Heart left ventricle (tissue), 16 donors: ENCODE measurements at regions not wholly inside any gene's neighbourhood (a gene's known extent, or its start where the extent isn't known, plus 50 kb on each side); places are given as distances from the start of the nearest gene placed in this dataset.
"Not testable (repeated sequence)": the region's sequence is repeated elsewhere in the genome, so short reads cannot be mapped to it uniquely, and the experiment has no call there.

ENCODE experiments used
- ATAC-seq, 4 donors: fragments of 200-7000 bp; cut with Tn5 transposase; one replicate each; pipeline ENCODE4 v1.9.1; 2020 to 2022; ENCODE audit warnings: moderate library complexity in 4 of 4, mild to moderate bottlenecking in 3 of 4, moderate number of reproducible peaks in 1 of 4
- DNase-seq, 5 donors: peaks; one replicate each; pipeline ENCODE4 v3.0.0-alpha.2; 2020
- H3K27ac ChIP-seq, 12 donors: fragments of 200-600 bp; sonication (generic) in 4 of 12; one replicate each; pipeline versions ENCODE4 v1.5.0 to v1.8.0; 2016 to 2022; ENCODE audit warnings: mild to moderate bottlenecking in 2 of 12
- H3K27me3 ChIP-seq, 9 donors: fragments of 200-600 bp; sonication (generic) in 2 of 9; one replicate each; pipeline versions ENCODE4 v1.5.1 to v1.8.0; 2016 to 2022; ENCODE audit warnings: mild to moderate bottlenecking in 3 of 9
- H3K36me3 ChIP-seq, 9 donors: fragments of 200-600 bp; sonication (generic) in 2 of 9; one replicate each; pipeline versions ENCODE4 v1.5.0 to v1.8.0; 2018 to 2022; ENCODE audit warnings: mild to moderate bottlenecking in 2 of 9
- H3K4me1 ChIP-seq, 12 donors: fragments of 200-600 bp; sonication (generic) in 4 of 12; one replicate each; pipeline versions ENCODE4 v1.5.0 to v1.8.0; 2016 to 2022; ENCODE audit warnings: mild to moderate bottlenecking in 3 of 12
- H3K4me3 ChIP-seq, 12 donors: fragments of 200-600 bp; sonication (generic) in 4 of 12; one replicate each; pipeline versions ENCODE4 v1.5.0 to v1.8.0; 2017 to 2022; ENCODE audit warnings: mild to moderate bottlenecking in 9 of 12, moderate library complexity in 4 of 12
- H3K9me3 ChIP-seq, 12 donors: fragments of 200-600 bp; sonication (generic) in 4 of 12; one replicate each; pipeline versions ENCODE4 v1.5.0 to v1.8.0; 2016 to 2022; ENCODE audit warnings: mild to moderate bottlenecking in 1 of 12
- POLR2A ChIP-seq, 2 donors: fragments of 450-650 bp; IDR thresholded peaks; one replicate each; pipeline ENCODE4 v1.6.1; 2017; ENCODE audit warnings: antibody characterized with exemption in 2 of 2, mild to moderate bottlenecking in 2 of 2, moderate library complexity in 2 of 2
- WGBS, 4 donors: extraction: QIAGEN DNeasy Blood & Tissue Kit in 2 of 4; methylation state at CpG; one replicate each; pipeline versions ENCODE4 v1.1.5 to v1.1.7; 2013 to 2018; 5-methylcytosine and 5-hydroxymethylcytosine counted together
- intact Hi-C, 10 donors: fragments of 100-400 bp; cut with DNase I; formaldehyde crosslinking; loops; one replicate each; pipeline versions ENCODE4 v1.11.1 to v1.14.2; 2022
- TF ChIP-seq, protein P1 (sequence below), 12 donors: fragments of 200-600 bp; sonication (generic) in 4 of 12; IDR thresholded peaks; one replicate each; pipeline versions ENCODE4 v1.5.0 to v1.8.0; 2018 to 2022; ENCODE audit warnings: antibody characterized with exemption in 12 of 12, mild to moderate bottlenecking in 5 of 12
- donor health status: ischemic (EF 13 %, LVEDD 7.1; RV severe dilation, severe dysfunction).
- donor health status: healthy with polysubstance abuse.
- donor health status: DM: no; HTN: yes; CAD: no.
- donor health status: DM: no; HTN: no; CAD: no.
- donor health status: ischemic (EF 25% LVEDD 6.9; RV normal size, moderate dysfunction).
- donor health status: ischemic (EF 25% LVEDD 5.7; RV mildly dilated, moderate dysfunction).
- donor health status: healthy.
- donor health status: DM: yes; HTN: yes; CAD: no.
- donor health status: ischemic (EF 35%, LVEDD 5.7; RV mildly dilated, moderate dysfunction).
- donor health status: nonischemic (EF 11% LVEDD 7.7; RV severe dilation, severe dysfunction).
- donor health status: DM: yes; HTN: yes; CAD: no.
- donor health status: PGD.
- donor health status: ischemic (EF 29% LVEDD 5.4; RV normal size, mild dysfunction).
- donor health status: nonischemic (EF 23%, LVEDD 6.1; RV moderate dilation, normal function).

DNA sequence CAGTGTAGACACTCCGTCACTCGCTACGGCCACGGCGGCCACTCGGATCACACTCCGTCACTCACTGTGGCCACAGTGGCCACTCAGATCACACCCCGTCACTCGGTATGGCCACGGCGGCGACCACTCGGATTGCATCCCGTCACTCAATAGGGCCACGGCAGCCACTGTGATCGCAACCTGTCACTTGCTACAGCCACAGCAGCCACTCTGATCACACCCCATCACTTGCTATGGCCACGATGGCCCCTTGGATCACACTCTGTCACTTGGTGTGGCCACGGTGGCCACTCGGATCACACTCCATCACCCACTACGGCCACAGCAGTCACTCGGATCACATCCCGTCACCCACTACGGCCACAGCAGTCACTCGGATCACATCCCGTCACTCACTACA, 175.3 kb downstream of the LAT start:
- intact Hi-C loops, H3K36me3 ChIP-seq, ATAC-seq, H3K27me3 ChIP-seq, H3K27ac ChIP-seq, H3K9me3 ChIP-seq, H3K4me3 ChIP-seq: not testable (repeated sequence)
- peaks cover 0 to 26% (median 16%) of the 10 kb centered on the region in 12 donors for H3K4me1 ChIP-seq
- DNase-seq: peak in 1 of 5 donors; percentile 42
- WGBS, 4 donors: 96 to 98% (median 97%) methylated on average over 25 of the region's 25 CpGs

DNA sequence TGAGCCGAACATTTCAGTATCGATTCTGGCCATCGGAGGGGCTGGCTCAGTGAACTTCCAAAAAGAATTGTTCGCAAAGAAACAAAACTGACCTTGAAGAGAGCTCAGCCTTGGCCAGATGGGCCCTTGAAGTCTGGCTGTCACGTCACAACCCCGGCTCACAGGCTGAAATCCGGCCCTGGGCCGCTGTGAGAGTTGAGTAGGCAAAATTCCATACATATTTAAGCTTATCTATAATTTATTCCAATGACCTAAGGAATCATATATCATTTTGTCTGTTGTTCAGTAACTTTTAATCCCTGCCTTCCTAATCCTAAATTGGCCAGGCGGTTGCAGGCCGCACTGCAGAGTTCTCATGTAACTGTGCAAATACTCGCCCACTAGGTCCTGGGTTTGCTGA, 174.8 kb downstream of the LAT start:
- H3K36me3 ChIP-seq, ATAC-seq, H3K9me3 ChIP-seq, H3K4me3 ChIP-seq, H3K27me3 ChIP-seq, H3K27ac ChIP-seq, intact Hi-C loops: not testable (repeated sequence)
- WGBS, 4 donors: 77 to 86% (median 81%) methylated on average over 11 of the region's 11 CpGs
- peak in 2 of 5 donors; percentile 13 to 14 for DNase-seq
- peaks cover 0 to 26% (median 17%) of the 10 kb centered on the region in 12 donors for H3K4me1 ChIP-seq

DNA sequence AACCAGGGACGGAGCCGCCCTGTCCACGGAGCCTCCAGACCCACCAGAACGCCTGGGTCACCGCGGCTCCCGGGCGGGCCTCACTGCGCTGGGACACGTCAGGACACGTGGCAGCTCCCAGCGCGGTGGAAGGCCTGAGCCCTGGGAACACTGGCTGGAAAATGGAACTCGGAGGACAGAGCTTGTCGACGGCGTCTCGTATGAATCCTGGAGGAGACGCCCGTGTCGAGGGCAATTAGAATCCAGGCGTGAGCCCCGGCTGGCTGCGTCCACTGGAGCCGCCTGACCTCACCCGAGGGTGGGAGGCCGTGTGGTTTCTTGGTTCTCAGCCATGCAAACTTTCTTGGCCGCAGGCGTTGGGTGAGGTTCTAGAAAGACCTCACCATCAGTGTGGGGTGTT, 173.9 kb downstream of the LAT start:
- Histone ChIP-seq H3K4me1 (peaks cover 0 to 30% (median 17%) of the 10 kb centered on the region in 12 donors), H3K27me3 (no peaks in the 10 kb centered on the region), H3K36me3 (no peaks in the 10 kb centered on the region), H3K27ac (peak overlapping the region in 2 of 12 donors; percentile 84 to 91), H3K4me3 (no peak overlapping the region), H3K9me3 (peaks cover 0 to 4% (median 0%) of the 10 kb centered on the region in 12 donors)
- TF ChIP-seq, protein P1, sequence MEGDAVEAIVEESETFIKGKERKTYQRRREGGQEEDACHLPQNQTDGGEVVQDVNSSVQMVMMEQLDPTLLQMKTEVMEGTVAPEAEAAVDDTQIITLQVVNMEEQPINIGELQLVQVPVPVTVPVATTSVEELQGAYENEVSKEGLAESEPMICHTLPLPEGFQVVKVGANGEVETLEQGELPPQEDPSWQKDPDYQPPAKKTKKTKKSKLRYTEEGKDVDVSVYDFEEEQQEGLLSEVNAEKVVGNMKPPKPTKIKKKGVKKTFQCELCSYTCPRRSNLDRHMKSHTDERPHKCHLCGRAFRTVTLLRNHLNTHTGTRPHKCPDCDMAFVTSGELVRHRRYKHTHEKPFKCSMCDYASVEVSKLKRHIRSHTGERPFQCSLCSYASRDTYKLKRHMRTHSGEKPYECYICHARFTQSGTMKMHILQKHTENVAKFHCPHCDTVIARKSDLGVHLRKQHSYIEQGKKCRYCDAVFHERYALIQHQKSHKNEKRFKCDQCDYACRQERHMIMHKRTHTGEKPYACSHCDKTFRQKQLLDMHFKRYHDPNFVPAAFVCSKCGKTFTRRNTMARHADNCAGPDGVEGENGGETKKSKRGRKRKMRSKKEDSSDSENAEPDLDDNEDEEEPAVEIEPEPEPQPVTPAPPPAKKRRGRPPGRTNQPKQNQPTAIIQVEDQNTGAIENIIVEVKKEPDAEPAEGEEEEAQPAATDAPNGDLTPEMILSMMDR (IDR thresholded peaks at IDR 0.05): no peak
- ATAC-seq (peak in 1 of 4 donors; percentile 4), DNase-seq (peak in 1 of 5 donors; percentile 51)
- WGBS, 4 donors: 85 to 98% (median 92%) methylated on average over 24 to 29 of the region's 29 CpGs
- intact Hi-C loops: no loop called here

DNA sequence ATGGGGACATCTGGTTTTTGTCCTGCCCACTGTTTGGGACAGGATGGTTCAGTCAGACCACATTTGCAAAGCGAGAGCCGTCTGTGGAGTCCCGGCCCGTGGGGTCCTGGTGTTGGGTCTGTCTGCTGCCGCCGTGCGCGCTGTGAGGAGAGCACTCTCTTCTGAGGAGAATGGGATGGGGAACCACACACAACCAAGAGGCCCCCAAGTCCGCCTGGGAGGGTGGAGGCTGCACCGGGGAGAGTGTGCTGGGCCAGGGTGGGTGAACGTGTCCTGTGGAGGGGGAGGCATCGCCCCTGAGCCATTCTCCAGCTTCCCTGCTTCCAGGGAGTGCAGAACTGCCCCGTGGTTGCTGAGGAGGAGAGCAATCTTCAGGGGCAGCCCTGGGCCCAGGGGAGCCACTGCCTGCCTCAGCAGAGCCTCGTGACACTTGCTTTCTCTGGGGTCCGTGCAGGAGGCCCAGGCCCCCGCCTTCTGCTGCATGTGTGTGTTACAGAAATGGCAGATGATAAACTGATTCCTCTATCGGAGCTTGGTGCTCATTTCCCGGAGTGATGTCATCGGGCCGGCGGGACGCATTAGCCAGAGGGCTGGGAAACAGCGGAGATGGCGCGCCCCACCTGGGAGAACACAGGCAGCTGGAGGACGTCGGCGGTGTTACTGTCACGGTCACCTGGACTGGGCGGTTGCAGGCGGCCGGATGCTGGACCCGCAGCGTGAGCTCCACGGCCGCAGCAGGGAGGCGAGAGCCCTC, 173.4 kb downstream of the LAT start:
- intact Hi-C loops: not testable (repeated sequence)
- peak overlapping the region in 10 of 12 donors; percentile 34 to 93 (median 80) for H3K27ac ChIP-seq
- ATAC-seq: peak in 1 of 4 donors; percentile 17

DNA sequence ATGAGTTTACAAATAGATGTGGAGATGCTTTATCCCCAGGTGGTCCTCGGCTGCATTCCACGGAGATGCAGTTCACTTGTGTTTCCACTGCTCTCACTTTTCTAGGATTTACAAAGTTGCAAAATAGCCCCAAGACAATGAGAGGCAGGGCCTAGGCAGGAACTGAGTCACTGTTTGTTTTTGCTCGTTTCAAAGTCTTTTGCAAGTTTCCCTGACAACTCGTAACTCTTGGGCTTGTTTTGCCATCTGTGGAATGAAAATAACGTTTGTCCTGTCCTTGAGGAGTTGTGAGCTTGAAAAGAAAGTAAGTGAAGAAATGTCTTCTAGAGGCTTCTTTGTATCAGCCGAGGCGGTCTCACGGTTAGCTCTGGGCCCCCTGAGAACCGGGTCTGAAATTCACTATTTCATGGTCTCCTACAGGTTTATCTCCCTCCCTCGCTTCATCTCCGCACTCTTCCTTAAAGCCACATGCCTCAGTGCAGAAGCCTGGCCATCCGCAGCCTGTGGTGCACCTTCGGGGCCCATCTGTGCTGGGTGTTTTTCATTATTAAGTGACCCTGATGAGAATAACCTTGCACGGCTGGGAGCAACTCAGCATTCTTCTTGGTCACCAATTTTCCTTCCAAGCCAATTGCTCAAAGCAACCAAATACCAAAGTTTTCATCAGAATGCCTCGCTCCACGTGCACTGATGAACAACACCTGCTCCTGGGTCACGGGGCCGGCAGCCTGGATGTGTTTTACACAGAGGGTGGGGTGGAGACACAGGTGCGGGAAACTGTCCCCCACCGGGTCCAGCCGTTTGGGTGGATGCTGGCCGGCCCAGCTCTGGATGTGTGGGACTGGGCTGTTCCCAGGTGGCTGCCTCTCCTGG, 172.4 kb downstream of the LAT start:
- H3K9me3 ChIP-seq, H3K36me3 ChIP-seq, H3K27me3 ChIP-seq, intact Hi-C loops: not testable (repeated sequence)
- peak in 1 of 2 donors; percentile 36 for TF ChIP-seq POLR2A (IDR thresholded peaks at IDR 0.05)
- H3K27ac ChIP-seq: peak overlapping the region in 11 of 12 donors; percentile 34 to 93 (median 75)
- peak overlapping the region in 3 of 12 donors; percentile 5 to 26 (median 23) for H3K4me3 ChIP-seq
- 54 to 66% (median 61%) methylated on average over 22 of the region's 22 CpGs for WGBS, 4 donors
- ATAC-seq (peak; percentile 56 to 85 (median 80)), DNase-seq (peak in 4 of 5 donors; percentile 42 to 59 (median 52))
- peaks cover 0 to 30% (median 17%) of the 10 kb centered on the region in 12 donors for H3K4me1 ChIP-seq

More for the DNA sequence above, 173.4 kb downstream of the LAT start:
- H3K9me3 ChIP-seq, H3K36me3 ChIP-seq, H3K27me3 ChIP-seq, H3K4me3 ChIP-seq: not testable (repeated sequence)
- H3K4me1 ChIP-seq: peaks cover 0 to 30% (median 17%) of the 10 kb centered on the region in 12 donors
- DNase-seq: peak in 2 of 5 donors; percentile 22 to 53
- WGBS, 4 donors: 81 to 95% (median 87%) methylated on average over 28 to 37 of the region's 37 CpGs

DNA sequence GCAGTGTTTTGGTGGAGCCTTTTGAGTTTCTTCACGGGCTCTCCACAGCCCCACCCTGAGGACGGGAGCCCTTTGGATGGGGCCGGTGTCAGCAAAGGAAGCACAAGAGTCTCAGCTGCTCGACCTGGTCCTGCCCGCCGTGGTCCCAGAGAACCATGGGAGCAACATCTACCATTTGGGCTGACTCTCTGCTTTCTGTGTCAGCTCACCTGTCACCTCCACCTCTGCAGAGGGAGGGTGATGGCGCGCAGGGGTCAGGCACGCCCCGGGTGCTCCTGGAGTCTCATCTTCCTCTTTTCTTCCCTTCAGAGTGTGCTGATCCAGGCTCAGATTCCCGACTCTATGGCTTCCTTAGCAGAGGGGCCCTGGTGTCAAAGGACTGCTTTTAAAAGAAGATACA, 171.7 kb downstream of the LAT start:
- no peak for TF ChIP-seq POLR2A (IDR thresholded peaks at IDR 0.05)
- TF ChIP-seq, protein P1 (IDR thresholded peaks at IDR 0.05): no peak
- no peak for ATAC-seq
- Histone ChIP-seq H3K4me1 (peaks cover 0 to 30% (median 17%) of the 10 kb centered on the region in 12 donors), H3K4me3 (peak overlapping the region in 1 of 12 donors; percentile 5), H3K36me3 (no peaks in the 10 kb centered on the region), H3K27ac (peak overlapping the region; percentile 1 to 92 (median 69)), H3K9me3 (no peaks in the 10 kb centered on the region), H3K27me3 (no peaks in the 10 kb centered on the region)
- intact Hi-C loops: no loop called here
- peak in 2 of 5 donors; percentile 39 to 44 for DNase-seq
- WGBS, 4 donors: 75 to 84% (median 78%) methylated on average over 10 to 11 of the region's 11 CpGs

DNA sequence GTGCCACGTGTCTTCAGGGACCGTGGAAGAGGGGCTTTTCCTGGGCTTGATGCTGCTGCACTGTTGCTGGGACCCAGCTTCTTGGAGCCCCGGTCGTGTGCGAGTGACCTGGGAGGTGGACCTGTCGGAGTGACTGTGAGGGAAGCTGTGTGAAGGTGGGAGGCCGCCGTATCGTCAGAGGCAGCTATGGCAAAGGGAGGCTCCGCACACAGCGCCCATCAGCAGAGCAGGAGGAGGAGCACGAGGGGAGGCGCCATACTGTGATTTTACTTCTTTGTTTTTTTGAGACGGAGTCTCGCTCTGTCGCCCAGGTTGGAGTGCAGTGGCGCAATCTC, 171.0 kb downstream of the LAT start:
- intact Hi-C loops, H3K36me3 ChIP-seq, ATAC-seq, H3K27me3 ChIP-seq, H3K9me3 ChIP-seq, H3K4me3 ChIP-seq: not testable (repeated sequence)
- Histone ChIP-seq H3K27ac (peak overlapping the region in 6 of 12 donors; percentile 51 to 92 (median 76)), H3K4me1 (peaks cover 0 to 30% (median 17%) of the 10 kb centered on the region in 12 donors)
- 93 to 98% (median 96%) methylated on average over 17 of the region's 17 CpGs for WGBS, 4 donors
- peak in 2 of 5 donors; percentile 20 to 31 for DNase-seq

DNA sequence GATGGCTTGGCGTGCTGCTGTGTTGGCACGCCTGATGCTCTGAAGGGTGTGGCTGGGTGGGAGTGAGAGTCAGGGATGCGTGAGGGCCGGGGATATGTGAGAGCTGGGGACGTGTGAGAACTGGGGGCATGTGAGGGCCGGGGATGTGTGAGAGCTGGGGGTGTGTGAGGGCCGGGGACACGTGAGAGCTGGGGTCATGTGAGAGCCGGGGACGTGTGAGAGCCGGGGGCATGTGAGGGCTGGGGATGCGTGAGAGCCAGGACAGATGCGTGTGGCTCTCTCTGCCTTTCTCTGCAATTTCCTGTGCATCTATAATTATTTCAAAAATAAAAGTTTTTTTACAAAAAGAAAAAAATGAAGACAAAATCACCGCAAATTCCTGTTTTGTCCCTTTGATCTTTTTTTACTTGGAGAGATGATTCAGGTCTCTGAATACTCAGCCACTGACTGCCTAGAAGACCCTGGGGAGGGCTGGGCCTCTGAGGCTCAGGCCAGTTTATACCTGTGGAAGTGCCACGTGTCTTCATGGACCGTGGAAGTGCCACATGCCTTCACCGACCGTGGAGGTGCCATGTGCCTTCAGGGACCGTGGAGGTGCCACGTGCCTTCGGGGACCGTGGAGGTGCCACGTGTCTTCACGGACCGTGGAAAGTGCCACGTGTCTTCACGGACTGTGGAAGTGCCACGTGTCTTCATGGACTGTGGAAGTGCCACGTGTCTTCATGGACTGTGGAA, 170.4 kb downstream of the LAT start:
- H3K36me3 ChIP-seq, H3K4me3 ChIP-seq, H3K9me3 ChIP-seq, H3K27me3 ChIP-seq, H3K27ac ChIP-seq, intact Hi-C loops: not testable (repeated sequence)
- DNase-seq (peak in 2 of 5 donors; percentile 26 to 49), ATAC-seq (peak; percentile 2 to 16 (median 8))
- WGBS, 4 donors: 81 to 88% (median 82%) methylated on average over 29 of the region's 29 CpGs
- H3K4me1 ChIP-seq: peaks cover 0 to 30% (median 17%) of the 10 kb centered on the region in 12 donors
